ENCODE measurements at regions not wholly inside any gene's neighbourhood (a gene's known extent, or its start where the extent isn't known, plus 50 kb on each side); places are given as distances from the start of the nearest gene placed in this dataset.

- DNase-seq, result peak in 1 of 56 donors; percentile 13
These were observed 500.6 kb downstream of the SI start for GRCh38 chr3:164577667-164578210.

- no peak for DNase-seq
These were observed 505.9 kb downstream of the SI start for GRCh38 chr3:164572436-164572835.

- no peak for DNase-seq
These were observed 527.4 kb downstream of the SI start for GRCh38 chr3:164550857-164551256.

GRCh38 chr3:164539215-164539614 lies 539.1 kb downstream of the SI start:
- no peak for DNase-seq

- DNase-seq, result no peak
These were observed 540.8 kb downstream of the SI start for GRCh38 chr3:164537485-164537884.

- no peak for DNase-seq
These were observed 545.0 kb downstream of the SI start for GRCh38 chr3:164533275-164533674.

- no peak for DNase-seq
These were observed 552.0 kb downstream of the SI start for GRCh38 chr3:164526250-164526649.

- no peak for DNase-seq
These were observed 554.1 kb downstream of the SI start for GRCh38 chr3:164524201-164524600.

GRCh38 chr3:164522073-164522763 lies 556.1 kb downstream of the SI start:
- no peak for DNase-seq

- DNase-seq, result no peak
These were observed 556.7 kb downstream of the SI start for GRCh38 chr3:164521644-164522043.

GRCh38 chr3:164521139-164521538 lies 557.2 kb downstream of the SI start:
- DNase-seq, result no peak

- DNase-seq, result no peak
These were observed 563.0 kb downstream of the SI start for GRCh38 chr3:164515256-164515655.

GRCh38 chr3:164514576-164514975 lies 563.7 kb downstream of the SI start:
- no peak for DNase-seq

- DNase-seq, result no peak
These were observed 570.4 kb downstream of the SI start for GRCh38 chr3:164507886-164508285.

- no peak for DNase-seq
These were observed 579.4 kb downstream of the SI start for GRCh38 chr3:164498917-164499316.

- DNase-seq, result no peak
These were observed 589.4 kb downstream of the SI start for GRCh38 chr3:164488893-164489292.

- DNase-seq, result no peak
These were observed 592.1 kb downstream of the SI start for GRCh38 chr3:164486150-164486549.

- DNase-seq, result no peak
These were observed 598.3 kb downstream of the SI start for GRCh38 chr3:164479978-164480377.

GRCh38 chr3:164479406-164479805 lies 598.9 kb downstream of the SI start:
- DNase-seq, result no peak

- DNase-seq, result no peak
These were observed 600.0 kb downstream of the SI start for GRCh38 chr3:164478323-164478722.

GRCh38 chr3:164477403-164477802 lies 600.9 kb downstream of the SI start:
- DNase-seq, result no peak

- DNase-seq, result no peak
These were observed 601.7 kb downstream of the SI start for GRCh38 chr3:164476631-164477030.

GRCh38 chr3:164470471-164470870 lies 607.8 kb downstream of the SI start:
- no peak for DNase-seq

- no peak for DNase-seq
These were observed 610.2 kb downstream of the SI start for GRCh38 chr3:164468055-164468454.
